HG02763 (cell line): ENCODE measurements at regions not wholly inside any gene's neighbourhood (a gene's known extent, or its start where the extent isn't known, plus 50 kb on each side); places are given as distances from the start of the nearest gene placed in this dataset.
A peak's percentile ranks its signal among the peaks of the same experiment; 100 is the strongest.
"Not testable (repeated sequence)": the region's sequence is repeated elsewhere in the genome, so short reads cannot be mapped to it uniquely, and the experiment has no call there.

Experiments used
- ATAC-seq: cut with Tn5 transposase; IDR thresholded peaks from one replicate; pipeline ENCODE4 v1.9.1; 2021; ENCODE audit warnings: mild to moderate bottlenecking, moderate library complexity; ENCODE audit not compliant: unreplicated experiment

DNA sequence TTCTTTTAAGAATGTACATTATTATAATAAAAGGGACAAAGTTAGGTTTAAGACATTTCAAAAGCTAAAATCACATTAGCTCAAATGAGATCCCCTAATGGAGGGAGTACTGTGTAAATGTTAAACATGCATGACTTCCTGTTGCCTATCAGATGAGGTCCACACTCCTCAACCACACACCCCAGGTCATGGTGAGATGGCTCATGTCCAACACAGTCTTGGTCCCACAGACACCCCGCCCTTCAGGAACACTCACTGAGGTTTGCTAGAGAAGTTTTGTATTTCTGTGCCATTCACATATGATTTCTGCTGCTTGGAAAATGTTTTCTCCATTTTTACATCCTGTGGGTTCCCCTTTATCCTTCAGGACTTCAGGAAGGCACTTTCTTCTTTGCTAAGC, 491.0 kb downstream of the SOX11 start:
- ATAC-seq, result no peak

DNA sequence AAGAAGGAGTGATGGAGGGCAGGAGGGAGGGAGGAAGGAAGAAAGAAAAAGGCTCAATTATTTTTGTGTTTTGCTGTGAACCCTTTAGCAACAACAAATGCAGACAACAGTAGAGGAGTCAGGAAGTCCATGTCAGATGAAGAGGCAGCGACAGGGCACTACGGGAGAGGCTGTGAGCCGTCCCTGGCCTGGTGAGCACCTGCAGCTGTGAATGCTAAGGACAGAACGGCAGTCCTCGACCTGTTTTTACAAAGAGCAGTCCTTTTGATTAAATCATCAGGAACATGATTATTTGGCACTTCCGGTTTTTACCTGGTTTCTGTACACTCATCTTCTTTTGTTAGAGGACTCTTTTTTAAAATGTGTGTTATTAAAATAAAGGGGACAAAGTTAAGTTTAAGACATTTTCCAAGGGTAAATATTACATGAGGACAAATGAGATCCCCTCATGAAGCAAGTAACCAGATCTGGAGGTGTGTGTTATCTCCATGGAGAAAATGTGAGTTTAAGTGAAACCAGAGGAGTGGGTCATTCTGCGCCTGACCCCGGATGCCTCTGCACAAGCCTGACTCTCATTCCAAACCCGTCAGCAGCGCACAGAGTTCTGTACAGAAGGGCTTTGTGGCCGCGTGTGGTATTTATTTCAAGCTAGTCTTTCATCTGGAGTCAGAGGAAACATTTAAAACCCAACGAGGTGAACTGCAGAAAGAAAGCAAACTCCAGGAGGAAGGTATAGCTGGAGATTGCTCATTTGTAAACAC, 492.5 kb downstream of the SOX11 start:
- ATAC-seq, result no peak

DNA sequence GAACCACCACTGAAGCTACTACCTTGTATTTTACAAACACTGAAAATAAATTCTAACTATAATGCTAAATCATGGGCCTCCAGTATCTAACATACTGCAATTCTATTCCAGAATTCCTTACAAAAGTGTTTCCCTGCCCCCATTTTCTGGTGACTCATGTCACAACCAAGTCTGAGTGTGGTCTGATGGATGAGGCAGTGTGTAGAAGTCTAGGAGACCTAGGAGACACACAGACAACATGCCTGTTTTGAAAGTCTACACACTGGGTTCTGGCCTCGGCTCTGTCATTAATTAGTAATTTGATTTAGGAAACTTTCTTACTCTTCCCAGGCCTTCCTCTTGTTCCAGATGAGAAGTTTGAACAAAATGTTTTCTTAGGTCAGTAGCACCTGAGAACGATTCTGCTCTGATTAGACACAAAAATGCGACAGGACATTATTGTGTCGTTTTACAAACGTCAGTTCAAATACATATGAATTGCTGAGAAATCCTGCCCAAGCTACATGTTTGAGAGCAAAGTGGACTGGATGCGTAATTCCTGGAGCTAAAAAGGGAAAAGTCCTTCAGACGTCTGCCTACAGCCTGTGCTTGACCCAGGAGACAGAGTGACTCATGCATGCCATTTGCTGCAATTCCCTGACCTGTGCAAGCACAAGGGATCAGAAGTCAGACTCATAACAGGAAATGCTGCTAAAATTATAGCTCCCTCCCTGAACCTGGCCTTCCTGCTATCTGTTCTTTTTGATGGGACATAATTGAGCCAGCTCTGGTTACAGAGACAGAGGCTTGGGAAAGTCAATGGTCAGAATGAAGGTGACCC, 494.4 kb downstream of the SOX11 start:
- no peak for ATAC-seq

- ATAC-seq, result no peak
Measured at GRCh38 chr2:6196449-6196848, 504.3 kb downstream of the SOX11 start.

DNA sequence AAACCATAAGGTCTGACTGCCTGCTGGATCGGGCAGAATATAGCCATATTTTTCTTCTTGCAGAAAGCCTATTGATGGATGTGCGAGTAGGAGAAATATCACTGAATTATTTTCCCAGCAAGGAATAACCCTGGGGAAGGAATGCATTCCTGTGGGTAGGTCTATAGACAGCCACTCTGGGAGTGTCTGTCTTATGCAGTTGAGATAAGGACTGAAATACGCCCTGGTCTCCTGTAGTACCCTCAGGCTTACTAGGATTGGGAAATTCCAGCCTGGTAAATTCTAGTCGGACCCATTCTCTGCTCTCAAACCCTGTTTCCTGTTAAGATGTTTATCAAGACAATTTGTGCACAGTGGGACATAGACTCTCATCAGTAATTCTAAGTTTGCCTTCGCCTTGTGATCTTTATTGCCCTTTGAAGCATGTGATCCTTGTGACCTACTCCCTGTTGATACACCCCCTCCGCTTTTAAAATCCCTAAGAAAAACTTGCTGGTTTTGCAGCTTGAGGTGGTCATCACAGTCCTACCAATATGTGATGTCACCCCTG, 506.3 kb downstream of the SOX11 start:
- ATAC-seq, result not testable (repeated sequence)

DNA sequence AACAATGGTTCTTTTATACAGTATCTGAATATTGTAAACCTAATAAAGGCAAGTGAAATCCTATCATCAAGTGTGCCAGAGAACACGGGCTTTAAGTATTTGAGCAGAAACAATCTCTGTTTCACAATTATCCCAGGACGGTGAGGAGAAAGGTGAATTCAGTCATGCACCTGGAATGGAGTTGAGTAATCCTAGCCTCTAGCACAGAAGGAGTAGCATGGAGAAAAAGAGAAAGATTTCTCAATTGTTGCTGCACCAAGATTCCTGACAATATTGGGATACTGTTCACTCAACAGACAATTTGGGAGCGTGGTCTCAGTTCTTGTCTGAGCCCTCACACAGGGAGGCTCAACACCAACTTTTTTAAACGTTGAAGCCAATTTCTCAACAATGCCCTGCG, 510.6 kb downstream of the SOX11 start:
- ATAC-seq, result no peak

GRCh38 chr2:6203291-6203959, 511.2 kb downstream of the SOX11 start:
- ATAC-seq, result no peak

DNA sequence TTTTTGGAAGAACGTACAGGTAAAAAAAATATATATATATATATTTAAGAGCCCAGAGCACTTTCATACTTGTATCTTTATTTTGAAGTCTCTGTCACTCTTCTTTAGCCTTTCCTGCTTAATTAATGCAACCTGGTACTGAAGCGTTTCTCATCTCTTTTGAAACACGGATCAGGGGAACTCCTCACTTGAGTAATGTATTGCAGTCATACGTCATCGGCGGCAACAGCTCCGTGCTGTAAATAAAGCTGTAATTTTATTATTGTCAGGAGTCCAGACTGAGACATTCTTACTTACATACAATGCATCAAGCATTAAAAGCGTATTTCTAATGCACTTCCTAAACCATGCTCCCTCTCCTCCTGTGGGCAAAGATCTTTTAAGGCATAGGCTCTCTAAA, 514.7 kb downstream of the SOX11 start:
- ATAC-seq, result no peak

DNA sequence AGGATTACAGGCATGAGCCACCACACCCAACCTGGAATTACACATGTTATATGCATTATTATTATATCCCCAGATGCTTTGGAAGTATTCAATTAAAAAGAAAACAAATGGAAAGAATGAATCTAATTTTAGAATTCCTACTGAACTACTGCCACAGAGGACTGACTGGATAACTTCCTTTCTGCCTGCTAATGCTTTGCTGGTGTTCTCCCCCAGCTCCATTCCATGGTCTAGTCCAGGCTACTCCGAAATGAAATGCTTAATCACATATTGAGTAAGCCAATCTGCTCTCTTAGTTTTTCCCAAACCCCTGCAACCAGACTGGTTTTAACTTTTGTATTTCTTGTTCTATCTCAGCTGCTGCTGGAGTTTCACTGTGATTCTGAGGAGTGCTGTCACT, 519.1 kb downstream of the SOX11 start:
- no peak for ATAC-seq

DNA sequence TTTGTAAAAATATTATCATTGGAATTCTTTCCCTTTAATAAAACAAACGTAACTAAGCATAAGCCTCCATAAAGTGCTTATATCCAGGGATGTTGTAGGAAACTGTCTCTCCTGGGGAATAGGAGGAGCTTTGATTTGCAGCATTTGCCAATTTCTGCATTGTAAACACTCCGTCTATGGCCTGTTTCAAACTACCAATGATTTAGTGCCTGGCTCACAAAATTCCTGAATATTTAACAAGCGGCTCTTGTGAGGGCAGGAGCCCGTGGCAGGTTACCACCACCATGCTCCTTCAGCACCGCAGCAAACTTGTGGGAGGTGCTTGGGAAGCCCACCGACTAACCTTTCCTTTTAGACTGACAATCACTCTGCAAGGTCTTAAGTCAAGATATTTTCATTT, 520.3 kb downstream of the SOX11 start:
- ATAC-seq, result no peak

GRCh38 chr2:6213056-6213780, 521.0 kb downstream of the SOX11 start:
- no peak for ATAC-seq

DNA sequence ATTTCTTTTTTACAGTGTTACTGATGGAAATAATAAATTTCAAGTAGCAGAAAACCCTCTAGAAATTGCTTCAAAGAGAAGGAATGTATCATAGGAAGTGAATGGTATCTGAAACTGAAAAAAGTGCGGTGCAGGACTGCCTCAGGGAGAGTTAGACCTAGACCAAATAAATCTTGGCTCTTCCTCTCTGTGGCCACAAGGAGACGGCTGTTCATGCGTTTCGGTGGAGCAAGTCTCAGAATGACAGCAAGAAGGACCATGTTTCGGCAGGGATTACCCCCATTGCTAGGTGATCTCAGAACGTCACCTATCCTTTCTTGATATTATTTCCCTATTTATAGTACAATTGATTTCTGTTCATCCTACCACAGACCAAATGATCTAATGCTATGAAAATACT, 522.3 kb downstream of the SOX11 start:
- ATAC-seq, result no peak

- ATAC-seq, result no peak
Measured at GRCh38 chr2:6215053-6215452, 522.9 kb downstream of the SOX11 start.

GRCh38 chr2:6216234-6216633, 524.0 kb downstream of the SOX11 start:
- no peak for ATAC-seq

- ATAC-seq, result no peak
Measured at GRCh38 chr2:6218926-6219325, 526.7 kb downstream of the SOX11 start.

- no peak for ATAC-seq
Measured at GRCh38 chr2:6219906-6220305, 527.7 kb downstream of the SOX11 start.

GRCh38 chr2:6222296-6222695, 530.1 kb downstream of the SOX11 start:
- no peak for ATAC-seq

DNA sequence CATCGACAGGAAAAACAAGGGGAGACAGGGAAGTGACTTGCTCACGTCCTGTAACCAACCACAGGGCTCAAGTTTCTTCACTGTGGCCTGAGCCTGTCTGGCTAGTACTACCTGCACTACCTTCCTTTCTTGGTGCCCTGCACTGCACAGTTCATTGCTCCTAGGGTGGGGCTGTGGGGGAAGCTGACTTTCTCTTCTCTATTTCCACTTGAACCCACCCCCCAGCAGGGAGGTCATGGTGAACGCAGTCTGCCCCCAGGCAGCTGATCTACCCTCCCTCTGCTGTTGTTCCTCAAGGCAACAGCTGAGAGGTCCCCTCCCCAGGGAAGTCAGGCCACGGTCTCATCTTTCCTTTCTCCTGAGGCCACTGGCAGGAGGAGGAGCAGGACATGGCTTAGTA, 532.1 kb downstream of the SOX11 start:
- ATAC-seq, result peak; percentile 80

- no peak for ATAC-seq
Measured at GRCh38 chr2:6228251-6228650, 536.1 kb downstream of the SOX11 start.

DNA sequence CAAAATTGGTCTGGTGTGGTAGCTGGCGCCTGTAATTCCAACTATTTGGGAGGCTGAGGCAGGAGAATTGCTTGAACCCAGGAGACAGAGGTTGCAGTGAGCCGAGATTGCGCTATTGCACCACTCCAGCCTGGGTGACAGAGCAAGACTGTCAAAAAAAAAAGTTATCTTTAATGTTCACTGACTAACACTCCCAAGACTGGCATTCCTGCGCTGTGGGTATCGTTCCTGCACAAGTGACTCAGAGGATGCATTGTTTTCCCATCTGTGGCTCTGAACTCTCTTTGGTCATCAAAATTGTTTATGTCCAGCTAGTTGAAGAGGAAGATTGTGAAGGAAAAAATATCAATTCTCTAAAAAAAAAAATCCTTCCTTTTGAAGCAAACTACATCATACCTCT, 539.0 kb downstream of the SOX11 start:
- ATAC-seq, result no peak

- ATAC-seq, result no peak
Measured at GRCh38 chr2:6233993-6234392, 541.8 kb downstream of the SOX11 start.
